ENCODE measurements at regions not wholly inside any gene's neighbourhood (a gene's known extent, or its start where the extent isn't known, plus 50 kb on each side); places are given as distances from the start of the nearest gene placed in this dataset.

GRCh38 chr12:43255522-43256111 is 296.4 kb downstream of the ADAMTS20 start (continued):
- no peak for TF ChIP-seq ZNF281 (CRISPR knock-in tag; IDR thresholded peaks at IDR 0.05)
- TF ChIP-seq ZNF121 (CRISPR knock-in tag; IDR thresholded peaks at IDR 0.05) = no peak

DNA sequence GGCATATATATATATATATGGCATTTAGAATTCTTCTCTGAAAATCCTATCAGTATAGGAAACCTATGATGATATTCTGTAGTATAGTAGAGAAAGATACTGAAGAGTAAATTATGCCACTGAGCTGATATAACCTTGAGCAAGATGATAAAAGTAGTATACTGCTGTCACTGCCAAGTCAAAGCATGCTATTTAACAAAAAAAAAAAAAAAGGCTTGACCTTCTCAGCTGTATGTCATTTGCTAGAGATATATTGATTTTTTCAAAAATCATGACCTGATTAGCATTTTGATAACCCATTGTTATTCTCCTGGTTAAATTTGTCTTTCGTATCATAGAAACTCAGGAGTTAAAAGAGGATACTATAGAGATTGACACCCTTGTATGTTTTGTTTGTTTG is 299.4 kb downstream of the ADAMTS20 start:
- ChIA-PET POLR2A (no interaction called here), CTCF (no interaction called here)
- TF ChIP-seq ARID4B (CRISPR knock-in tag; IDR thresholded peaks at IDR 0.05; ENCODE audit: borderline replicate concordance) (no peak), ATF1 (CRISPR knock-in tag; IDR thresholded peaks at IDR 0.05) (no peak), NFYB (CRISPR knock-in tag; conservative IDR thresholded peaks at IDR 0.05; ENCODE audit: low read depth) (no peak), MYBL2 (CRISPR knock-in tag; IDR thresholded peaks at IDR 0.05) (no peak), GTF2I (CRISPR knock-in tag; conservative IDR thresholded peaks at IDR 0.05) (no peak), JAZF1 (CRISPR knock-in tag; IDR thresholded peaks at IDR 0.05) (no peak), CREB1 (CRISPR knock-in tag; IDR thresholded peaks at IDR 0.05) (no peak), ZNF281 (CRISPR knock-in tag; IDR thresholded peaks at IDR 0.05) (no peak), ZNF317 (CRISPR knock-in tag; IDR thresholded peaks at IDR 0.05; ENCODE audit: borderline replicate concordance, low read depth) (no peak), CBFB (CRISPR knock-in tag; IDR thresholded peaks at IDR 0.05; ENCODE audit: low read depth) (no peak), NFE2L1 (CRISPR knock-in tag; IDR thresholded peaks at IDR 0.05) (no peak), ELF4 (CRISPR knock-in tag; IDR thresholded peaks at IDR 0.05; ENCODE audit: low read depth) (no peak), EMX1 (CRISPR knock-in tag; IDR thresholded peaks at IDR 0.05) (no peak)
- TF ChIP-seq, protein P1, sequence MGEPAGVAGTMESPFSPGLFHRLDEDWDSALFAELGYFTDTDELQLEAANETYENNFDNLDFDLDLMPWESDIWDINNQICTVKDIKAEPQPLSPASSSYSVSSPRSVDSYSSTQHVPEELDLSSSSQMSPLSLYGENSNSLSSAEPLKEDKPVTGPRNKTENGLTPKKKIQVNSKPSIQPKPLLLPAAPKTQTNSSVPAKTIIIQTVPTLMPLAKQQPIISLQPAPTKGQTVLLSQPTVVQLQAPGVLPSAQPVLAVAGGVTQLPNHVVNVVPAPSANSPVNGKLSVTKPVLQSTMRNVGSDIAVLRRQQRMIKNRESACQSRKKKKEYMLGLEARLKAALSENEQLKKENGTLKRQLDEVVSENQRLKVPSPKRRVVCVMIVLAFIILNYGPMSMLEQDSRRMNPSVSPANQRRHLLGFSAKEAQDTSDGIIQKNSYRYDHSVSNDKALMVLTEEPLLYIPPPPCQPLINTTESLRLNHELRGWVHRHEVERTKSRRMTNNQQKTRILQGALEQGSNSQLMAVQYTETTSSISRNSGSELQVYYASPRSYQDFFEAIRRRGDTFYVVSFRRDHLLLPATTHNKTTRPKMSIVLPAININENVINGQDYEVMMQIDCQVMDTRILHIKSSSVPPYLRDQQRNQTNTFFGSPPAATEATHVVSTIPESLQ (CRISPR knock-in tag; IDR thresholded peaks at IDR 0.05) = no peak
- TF ChIP-seq, protein P2, sequence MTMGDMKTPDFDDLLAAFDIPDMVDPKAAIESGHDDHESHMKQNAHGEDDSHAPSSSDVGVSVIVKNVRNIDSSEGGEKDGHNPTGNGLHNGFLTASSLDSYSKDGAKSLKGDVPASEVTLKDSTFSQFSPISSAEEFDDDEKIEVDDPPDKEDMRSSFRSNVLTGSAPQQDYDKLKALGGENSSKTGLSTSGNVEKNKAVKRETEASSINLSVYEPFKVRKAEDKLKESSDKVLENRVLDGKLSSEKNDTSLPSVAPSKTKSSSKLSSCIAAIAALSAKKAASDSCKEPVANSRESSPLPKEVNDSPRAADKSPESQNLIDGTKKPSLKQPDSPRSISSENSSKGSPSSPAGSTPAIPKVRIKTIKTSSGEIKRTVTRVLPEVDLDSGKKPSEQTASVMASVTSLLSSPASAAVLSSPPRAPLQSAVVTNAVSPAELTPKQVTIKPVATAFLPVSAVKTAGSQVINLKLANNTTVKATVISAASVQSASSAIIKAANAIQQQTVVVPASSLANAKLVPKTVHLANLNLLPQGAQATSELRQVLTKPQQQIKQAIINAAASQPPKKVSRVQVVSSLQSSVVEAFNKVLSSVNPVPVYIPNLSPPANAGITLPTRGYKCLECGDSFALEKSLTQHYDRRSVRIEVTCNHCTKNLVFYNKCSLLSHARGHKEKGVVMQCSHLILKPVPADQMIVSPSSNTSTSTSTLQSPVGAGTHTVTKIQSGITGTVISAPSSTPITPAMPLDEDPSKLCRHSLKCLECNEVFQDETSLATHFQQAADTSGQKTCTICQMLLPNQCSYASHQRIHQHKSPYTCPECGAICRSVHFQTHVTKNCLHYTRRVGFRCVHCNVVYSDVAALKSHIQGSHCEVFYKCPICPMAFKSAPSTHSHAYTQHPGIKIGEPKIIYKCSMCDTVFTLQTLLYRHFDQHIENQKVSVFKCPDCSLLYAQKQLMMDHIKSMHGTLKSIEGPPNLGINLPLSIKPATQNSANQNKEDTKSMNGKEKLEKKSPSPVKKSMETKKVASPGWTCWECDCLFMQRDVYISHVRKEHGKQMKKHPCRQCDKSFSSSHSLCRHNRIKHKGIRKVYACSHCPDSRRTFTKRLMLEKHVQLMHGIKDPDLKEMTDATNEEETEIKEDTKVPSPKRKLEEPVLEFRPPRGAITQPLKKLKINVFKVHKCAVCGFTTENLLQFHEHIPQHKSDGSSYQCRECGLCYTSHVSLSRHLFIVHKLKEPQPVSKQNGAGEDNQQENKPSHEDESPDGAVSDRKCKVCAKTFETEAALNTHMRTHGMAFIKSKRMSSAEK (CRISPR knock-in tag; IDR thresholded peaks at IDR 0.05; ENCODE audit: borderline replicate concordance) = no peak
- TF ChIP-seq, protein P3, sequence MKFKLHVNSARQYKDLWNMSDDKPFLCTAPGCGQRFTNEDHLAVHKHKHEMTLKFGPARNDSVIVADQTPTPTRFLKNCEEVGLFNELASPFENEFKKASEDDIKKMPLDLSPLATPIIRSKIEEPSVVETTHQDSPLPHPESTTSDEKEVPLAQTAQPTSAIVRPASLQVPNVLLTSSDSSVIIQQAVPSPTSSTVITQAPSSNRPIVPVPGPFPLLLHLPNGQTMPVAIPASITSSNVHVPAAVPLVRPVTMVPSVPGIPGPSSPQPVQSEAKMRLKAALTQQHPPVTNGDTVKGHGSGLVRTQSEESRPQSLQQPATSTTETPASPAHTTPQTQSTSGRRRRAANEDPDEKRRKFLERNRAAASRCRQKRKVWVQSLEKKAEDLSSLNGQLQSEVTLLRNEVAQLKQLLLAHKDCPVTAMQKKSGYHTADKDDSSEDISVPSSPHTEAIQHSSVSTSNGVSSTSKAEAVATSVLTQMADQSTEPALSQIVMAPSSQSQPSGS (CRISPR knock-in tag; IDR thresholded peaks at IDR 0.05; ENCODE audit: borderline replicate concordance, low read depth) = no peak
- H3K4me3 Mint-ChIP-seq = no peak overlapping the region
- H3K27ac Mint-ChIP-seq = no peak overlapping the region
- DNase-seq (ENCODE audit: low spot score) = no peak
- no peaks in the 10 kb centered on the region for H3K27me3 Mint-ChIP-seq (ENCODE audit: low read depth)
- no peaks in the 10 kb centered on the region for H3K9me3 Mint-ChIP-seq
- ATAC-seq = no peak
- no peaks in the 10 kb centered on the region for H3K4me1 Mint-ChIP-seq
- H3K36me3 Mint-ChIP-seq = no peaks in the 10 kb centered on the region

Data from WTC11 (cell line).